Panc1 (cell line): ENCODE measurements at regions not wholly inside any gene's neighbourhood (a gene's known extent, or its start where the extent isn't known, plus 50 kb on each side); places are given as distances from the start of the nearest gene placed in this dataset.

Source experiments
- CTCF ChIP-seq: fragments of 450-650 bp; IDR thresholded peaks from 2 replicates; pipeline ENCODE4 v1.5.1; 2017; ENCODE audit warnings: mild to moderate bottlenecking
- POLR2AphosphoS5 ChIP-seq: IDR thresholded peaks from 2 replicates; pipeline ENCODE4 v1.6.1; 2012; ENCODE audit warnings: mild to moderate bottlenecking, low read depth, low read length, moderate library complexity
- SIN3A ChIP-seq: IDR thresholded peaks from 2 replicates; pipeline ENCODE4 v1.6.1; 2012; ENCODE audit warnings: low read depth, mild to moderate bottlenecking, low read length, moderate library complexity, borderline replicate concordance; ENCODE audit not compliant: insufficient read depth
- TCF7L2 ChIP-seq: IDR thresholded peaks from 2 replicates; pipeline ENCODE4 v1.6.1; 2011; ENCODE audit warnings: mild to moderate bottlenecking, low read depth, low read length, inconsistent platforms
- TF ChIP-seq, protein P1 (sequence below), 2 experiments: IDR thresholded peaks; 2 replicates each; pipeline ENCODE4 v1.6.1; 2011 to 2012; ENCODE audit warnings: low read depth in 2 of 2, control low read depth in 1 of 2, low read length in 1 of 2, mild to moderate bottlenecking in 1 of 2, moderate library complexity in 1 of 2; ENCODE audit not compliant: insufficient read depth in 1 of 2

DNA sequence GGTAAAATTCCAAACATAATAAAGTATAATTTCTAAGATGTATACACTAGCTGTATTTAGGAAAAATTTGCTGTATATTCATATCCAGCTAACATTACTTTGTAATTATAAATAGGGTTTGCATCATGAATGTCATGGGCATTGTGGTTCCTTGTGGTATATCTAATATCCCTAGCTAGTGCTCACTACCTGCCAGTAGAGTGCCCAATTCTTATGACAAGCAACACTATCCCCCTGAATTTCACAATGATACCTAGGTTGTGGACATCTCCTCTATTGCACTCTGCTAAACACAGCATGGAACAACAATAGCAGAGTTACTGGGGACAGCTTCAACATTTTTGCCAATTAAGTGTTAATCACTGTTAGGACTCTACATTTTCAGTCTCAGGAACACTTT lies 1656.5 kb downstream of the EFNA5 start:
- TF ChIP-seq CTCF (no peak), SIN3A (no peak), POLR2AphosphoS5 (no peak), TCF7L2 (no peak)
- TF ChIP-seq, protein P1, sequence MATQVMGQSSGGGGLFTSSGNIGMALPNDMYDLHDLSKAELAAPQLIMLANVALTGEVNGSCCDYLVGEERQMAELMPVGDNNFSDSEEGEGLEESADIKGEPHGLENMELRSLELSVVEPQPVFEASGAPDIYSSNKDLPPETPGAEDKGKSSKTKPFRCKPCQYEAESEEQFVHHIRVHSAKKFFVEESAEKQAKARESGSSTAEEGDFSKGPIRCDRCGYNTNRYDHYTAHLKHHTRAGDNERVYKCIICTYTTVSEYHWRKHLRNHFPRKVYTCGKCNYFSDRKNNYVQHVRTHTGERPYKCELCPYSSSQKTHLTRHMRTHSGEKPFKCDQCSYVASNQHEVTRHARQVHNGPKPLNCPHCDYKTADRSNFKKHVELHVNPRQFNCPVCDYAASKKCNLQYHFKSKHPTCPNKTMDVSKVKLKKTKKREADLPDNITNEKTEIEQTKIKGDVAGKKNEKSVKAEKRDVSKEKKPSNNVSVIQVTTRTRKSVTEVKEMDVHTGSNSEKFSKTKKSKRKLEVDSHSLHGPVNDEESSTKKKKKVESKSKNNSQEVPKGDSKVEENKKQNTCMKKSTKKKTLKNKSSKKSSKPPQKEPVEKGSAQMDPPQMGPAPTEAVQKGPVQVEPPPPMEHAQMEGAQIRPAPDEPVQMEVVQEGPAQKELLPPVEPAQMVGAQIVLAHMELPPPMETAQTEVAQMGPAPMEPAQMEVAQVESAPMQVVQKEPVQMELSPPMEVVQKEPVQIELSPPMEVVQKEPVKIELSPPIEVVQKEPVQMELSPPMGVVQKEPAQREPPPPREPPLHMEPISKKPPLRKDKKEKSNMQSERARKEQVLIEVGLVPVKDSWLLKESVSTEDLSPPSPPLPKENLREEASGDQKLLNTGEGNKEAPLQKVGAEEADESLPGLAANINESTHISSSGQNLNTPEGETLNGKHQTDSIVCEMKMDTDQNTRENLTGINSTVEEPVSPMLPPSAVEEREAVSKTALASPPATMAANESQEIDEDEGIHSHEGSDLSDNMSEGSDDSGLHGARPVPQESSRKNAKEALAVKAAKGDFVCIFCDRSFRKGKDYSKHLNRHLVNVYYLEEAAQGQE (IDR thresholded peaks at IDR 0.05; ENCODE audit: insufficient read depth in 1 of 2, low read depth in 2 of 2, low read length in 1 of 2) = no peak
